GM12878 (cell line): ENCODE measurements at regions not wholly inside any gene's neighbourhood (a gene's known extent, or its start where the extent isn't known, plus 50 kb on each side); places are given as distances from the start of the nearest gene placed in this dataset.

ENCODE experiments used
- ATAC-seq: fragments of 200-7000 bp; cut with Tn5 transposase; 3 replicates; pipeline ENCODE4 v1.9.1; 2020; ENCODE audit warnings: mild to moderate bottlenecking, moderate library complexity
- BruUV-seq: library from RNA; stranded (reverse); fragments of 400-500 nt; replicated peaks from 2 replicates; lab custom pipeline; 2021; lab: Mats Ljungman, UMichigan
- CTCF ChIA-PET: fragments of 300-600 bp; sonication (Branson Sonifier 250); formaldehyde crosslinking; extraction: SDS; loops from one replicate; lab custom pipeline; 2021; ENCODE audit warnings: inconsistent platforms; lab: Yijun Ruan, JAX
- POLR2A ChIA-PET: fragments of 350-600 bp; formaldehyde crosslinking; extraction: SDS; loops from one replicate; lab custom pipeline; 2021; ENCODE audit warnings: inconsistent platforms; lab: Charles Lee
- RAD21 ChIA-PET: fragments of 300-600 bp; sonication (Branson Sonifier 250); formaldehyde crosslinking; loops from one replicate; lab custom pipeline; 2023; ENCODE audit warnings: antibody characterized with exemption; ENCODE audit not compliant: unreplicated experiment; lab: Charles Lee
- SMC1A ChIA-PET: fragments of 300-600 bp; sonication (Branson Sonifier 250); formaldehyde crosslinking; loops from one replicate; lab custom pipeline; 2023; ENCODE audit not compliant: unreplicated experiment, uncharacterized antibody; lab: Charles Lee
- DNase-seq: peaks from one replicate; pipeline ENCODE4 v3.0.0-alpha.2; 2011; ENCODE audit warnings: low read depth, low spot score
- FAIRE-seq: peaks from 3 replicates; lab custom pipeline; 2011; peaks lifted over from hg19 to GRCh38; lab: Jason Lieb, UNC
- H2AFZ ChIP-seq: 2 replicates; pipeline ENCODE4 v1.6.0; 2011; ENCODE audit warnings: low read depth, low read length, control low read depth; ENCODE audit not compliant: control insufficient read depth
- H3K27ac ChIP-seq: 2 replicates; pipeline ENCODE4 v1.5.1; 2011; ENCODE audit warnings: control low read depth; ENCODE audit not compliant: control insufficient read depth, insufficient read depth
- H3K27me3 ChIP-seq, 2 experiments: replicated peaks in 1 of 2; 2 replicates each; pipeline versions ENCODE4 v1.6.0 to v1.6.1; 2011; ENCODE audit warnings: low read length in 1 of 2; ENCODE audit not compliant: control insufficient read depth in 2 of 2, insufficient read depth in 2 of 2
- H3K36me3 ChIP-seq, 2 experiments: 2 replicates each; pipeline ENCODE4 v1.5.1; 2011; ENCODE audit warnings: low read length in 1 of 2; ENCODE audit not compliant: control insufficient read depth in 2 of 2, insufficient read depth in 2 of 2
- H3K4me1 ChIP-seq: 2 replicates; pipeline ENCODE4 v1.6.1; 2011; ENCODE audit warnings: mild to moderate bottlenecking, low read length, moderate library complexity, mixed read lengths; ENCODE audit not compliant: control insufficient read depth, insufficient read depth
- H3K4me2 ChIP-seq: 2 replicates; pipeline ENCODE4 v1.6.0; 2011; ENCODE audit warnings: control low read depth; ENCODE audit not compliant: control insufficient read depth, insufficient read depth
- H3K4me3 ChIP-seq: fragments of 200-600 bp; sonication (generic); 2 replicates; pipeline ENCODE4 v1.5.1; 2016
- H3K79me2 ChIP-seq: 2 replicates; pipeline ENCODE4 v1.6.0; 2011; ENCODE audit warnings: low read length; ENCODE audit not compliant: control insufficient read depth, insufficient read depth
- H3K9ac ChIP-seq: 2 replicates; pipeline ENCODE4 v1.8.0; 2011; ENCODE audit warnings: low read length, control low read depth, mixed read lengths; ENCODE audit not compliant: control insufficient read depth, insufficient read depth
- H3K9me3 ChIP-seq: replicated peaks from 3 replicates; pipeline ENCODE4 v1.5.1; 2011; ENCODE audit warnings: mild to moderate bottlenecking, low read length; ENCODE audit not compliant: control insufficient read depth, insufficient read depth
- H4K20me1 ChIP-seq: 2 replicates; pipeline ENCODE4 v1.6.0; 2011; ENCODE audit not compliant: control insufficient read depth, insufficient read depth
- BACH1 ChIP-seq: fragments of 450-650 bp; IDR thresholded peaks from 2 replicates; pipeline ENCODE4 v1.6.1; 2017; ENCODE audit warnings: mild to moderate bottlenecking, borderline replicate concordance
- CBFB ChIP-seq: IDR thresholded peaks from 2 replicates; pipeline ENCODE4 v1.6.1; 2016; ENCODE audit warnings: antibody characterized with exemption, low read depth
- DPF2 ChIP-seq: fragments of 450-650 bp; IDR thresholded peaks from 2 replicates; pipeline ENCODE4 v1.6.1; 2017; ENCODE audit warnings: mild to moderate bottlenecking
- EGR1 ChIP-seq, 2 experiments: IDR thresholded peaks; 1 replicate in 1 of 2; 2 replicates in 1 of 2; pipeline ENCODE4 v1.6.1; 2011 to 2012; ENCODE audit warnings: low read depth in 2 of 2, low read length in 2 of 2, borderline replicate concordance in 1 of 2, mild to moderate bottlenecking in 1 of 2, moderate library complexity in 1 of 2
- FOXK2 ChIP-seq: fragments of 450-650 bp; IDR thresholded peaks from 2 replicates; pipeline ENCODE4 v1.6.1; 2017; ENCODE audit warnings: mild to moderate bottlenecking, moderate library complexity
- IKZF1 ChIP-seq: fragments of 450-650 bp; conservative IDR thresholded peaks from 2 replicates; pipeline ENCODE4 v1.6.1; 2017; ENCODE audit warnings: antibody characterized with exemption, mild to moderate bottlenecking
- PML ChIP-seq: IDR thresholded peaks from 2 replicates; pipeline ENCODE4 v1.6.1; 2012; ENCODE audit warnings: low read length, inconsistent platforms
- RB1 ChIP-seq: fragments of 450-650 bp; formaldehyde crosslinking; IDR thresholded peaks from 2 replicates; pipeline ENCODE4 v1.6.1; 2017; ENCODE audit warnings: mild to moderate bottlenecking, borderline replicate concordance
- SMAD5 ChIP-seq: IDR thresholded peaks from 2 replicates; pipeline ENCODE4 v1.6.1; 2016; ENCODE audit warnings: antibody characterized with exemption, low read depth
- WGBS: methylation state at CpG from one replicate; pipeline ENCODE4 v1.1.6; 2016; ENCODE audit warnings: low lambda C conversion rate; ENCODE audit not compliant: insufficient replicate concordance, insufficient coverage; ENCODE audit errors: missing lambda C conversion rate; 5-methylcytosine and 5-hydroxymethylcytosine counted together
- in situ Hi-C: fragments of 300-500 bp; cut with MboI; formaldehyde crosslinking; loops from 9 replicates; pipeline ENCODE4 v1.14.3; 2018; ENCODE audit warnings: mixed read lengths
- intact Hi-C: fragments of 100-400 bp; cut with micrococcal nuclease; formaldehyde crosslinking; loops from one replicate; pipeline ENCODE4 v1.14.2; 2022; ENCODE audit not compliant: unreplicated experiment
- TF ChIP-seq, protein P1 (sequence below): fragments of 450-650 bp; IDR thresholded peaks from 2 replicates; pipeline ENCODE4 v1.6.1; 2017; ENCODE audit warnings: borderline replicate concordance
- TF ChIP-seq, protein P2 (sequence below): fragments of 450-650 bp; conservative IDR thresholded peaks from 2 replicates; pipeline ENCODE4 v1.6.1; 2017; ENCODE audit warnings: mild to moderate bottlenecking, moderate library complexity
- TF ChIP-seq, protein P3 (sequence below): IDR thresholded peaks from 2 replicates; pipeline ENCODE4 v1.6.1; 2011; ENCODE audit warnings: borderline replicate concordance, low read depth, mild to moderate bottlenecking, moderate library complexity, low read length; ENCODE audit not compliant: insufficient read depth, poor library complexity, severe bottlenecking
- TF ChIP-seq, protein P4 (sequence below): fragments of 450-650 bp; formaldehyde crosslinking; IDR thresholded peaks from 2 replicates; pipeline ENCODE4 v1.5.0; 2022; ENCODE audit warnings: mild to moderate bottlenecking, missing genetic modification characterization
- TF ChIP-seq, protein P5 (sequence below): fragments of 150-350 bp; IDR thresholded peaks from 2 replicates; pipeline ENCODE4 v1.6.1; 2014; ENCODE audit warnings: mild to moderate bottlenecking, low read depth, low read length

DNA sequence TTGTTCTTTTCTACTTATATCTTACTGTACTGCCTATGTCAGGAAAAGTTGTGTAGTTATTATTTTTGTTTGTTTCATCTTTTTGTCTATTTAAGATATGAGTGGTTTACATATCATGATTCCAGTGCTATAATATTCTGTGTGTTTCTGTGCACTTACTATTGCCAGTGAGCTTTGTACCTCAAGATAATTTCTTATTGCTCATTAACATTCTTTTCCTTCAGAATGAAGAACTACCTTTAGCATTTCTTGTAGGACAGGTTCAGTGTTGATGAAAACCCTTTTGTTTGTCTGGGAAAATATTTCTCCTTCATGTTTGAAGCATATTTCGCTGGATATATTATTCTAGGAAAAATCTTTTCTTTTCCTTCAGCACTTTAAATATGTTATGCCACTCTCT lies 452.7 kb upstream of the FAT3 start:
- no peaks in the 10 kb centered on the region for H3K36me3 ChIP-seq
- TF ChIP-seq DPF2 (no peak), EGR1 (IDR thresholded peaks at IDR 0.05; ENCODE audit: borderline replicate concordance in 1 of 2, low read depth in 2 of 2, low read length in 2 of 2) (no peak), RB1 (no peak), IKZF1 (no peak), BACH1 (no peak), CBFB (no peak), SMAD5 (no peak), FOXK2 (no peak), PML (no peak)
- TF ChIP-seq, protein P1, sequence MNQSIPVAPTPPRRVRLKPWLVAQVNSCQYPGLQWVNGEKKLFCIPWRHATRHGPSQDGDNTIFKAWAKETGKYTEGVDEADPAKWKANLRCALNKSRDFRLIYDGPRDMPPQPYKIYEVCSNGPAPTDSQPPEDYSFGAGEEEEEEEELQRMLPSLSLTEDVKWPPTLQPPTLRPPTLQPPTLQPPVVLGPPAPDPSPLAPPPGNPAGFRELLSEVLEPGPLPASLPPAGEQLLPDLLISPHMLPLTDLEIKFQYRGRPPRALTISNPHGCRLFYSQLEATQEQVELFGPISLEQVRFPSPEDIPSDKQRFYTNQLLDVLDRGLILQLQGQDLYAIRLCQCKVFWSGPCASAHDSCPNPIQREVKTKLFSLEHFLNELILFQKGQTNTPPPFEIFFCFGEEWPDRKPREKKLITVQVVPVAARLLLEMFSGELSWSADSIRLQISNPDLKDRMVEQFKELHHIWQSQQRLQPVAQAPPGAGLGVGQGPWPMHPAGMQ, result no peak
- TF ChIP-seq, protein P2, sequence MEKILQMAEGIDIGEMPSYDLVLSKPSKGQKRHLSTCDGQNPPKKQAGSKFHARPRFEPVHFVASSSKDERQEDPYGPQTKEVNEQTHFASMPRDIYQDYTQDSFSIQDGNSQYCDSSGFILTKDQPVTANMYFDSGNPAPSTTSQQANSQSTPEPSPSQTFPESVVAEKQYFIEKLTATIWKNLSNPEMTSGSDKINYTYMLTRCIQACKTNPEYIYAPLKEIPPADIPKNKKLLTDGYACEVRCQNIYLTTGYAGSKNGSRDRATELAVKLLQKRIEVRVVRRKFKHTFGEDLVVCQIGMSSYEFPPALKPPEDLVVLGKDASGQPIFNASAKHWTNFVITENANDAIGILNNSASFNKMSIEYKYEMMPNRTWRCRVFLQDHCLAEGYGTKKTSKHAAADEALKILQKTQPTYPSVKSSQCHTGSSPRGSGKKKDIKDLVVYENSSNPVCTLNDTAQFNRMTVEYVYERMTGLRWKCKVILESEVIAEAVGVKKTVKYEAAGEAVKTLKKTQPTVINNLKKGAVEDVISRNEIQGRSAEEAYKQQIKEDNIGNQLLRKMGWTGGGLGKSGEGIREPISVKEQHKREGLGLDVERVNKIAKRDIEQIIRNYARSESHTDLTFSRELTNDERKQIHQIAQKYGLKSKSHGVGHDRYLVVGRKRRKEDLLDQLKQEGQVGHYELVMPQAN, result no peak
- TF ChIP-seq, protein P3, sequence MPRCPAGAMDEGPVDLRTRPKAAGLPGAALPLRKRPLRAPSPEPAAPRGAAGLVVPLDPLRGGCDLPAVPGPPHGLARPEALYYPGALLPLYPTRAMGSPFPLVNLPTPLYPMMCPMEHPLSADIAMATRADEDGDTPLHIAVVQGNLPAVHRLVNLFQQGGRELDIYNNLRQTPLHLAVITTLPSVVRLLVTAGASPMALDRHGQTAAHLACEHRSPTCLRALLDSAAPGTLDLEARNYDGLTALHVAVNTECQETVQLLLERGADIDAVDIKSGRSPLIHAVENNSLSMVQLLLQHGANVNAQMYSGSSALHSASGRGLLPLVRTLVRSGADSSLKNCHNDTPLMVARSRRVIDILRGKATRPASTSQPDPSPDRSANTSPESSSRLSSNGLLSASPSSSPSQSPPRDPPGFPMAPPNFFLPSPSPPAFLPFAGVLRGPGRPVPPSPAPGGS, result no peak
- TF ChIP-seq, protein P4, sequence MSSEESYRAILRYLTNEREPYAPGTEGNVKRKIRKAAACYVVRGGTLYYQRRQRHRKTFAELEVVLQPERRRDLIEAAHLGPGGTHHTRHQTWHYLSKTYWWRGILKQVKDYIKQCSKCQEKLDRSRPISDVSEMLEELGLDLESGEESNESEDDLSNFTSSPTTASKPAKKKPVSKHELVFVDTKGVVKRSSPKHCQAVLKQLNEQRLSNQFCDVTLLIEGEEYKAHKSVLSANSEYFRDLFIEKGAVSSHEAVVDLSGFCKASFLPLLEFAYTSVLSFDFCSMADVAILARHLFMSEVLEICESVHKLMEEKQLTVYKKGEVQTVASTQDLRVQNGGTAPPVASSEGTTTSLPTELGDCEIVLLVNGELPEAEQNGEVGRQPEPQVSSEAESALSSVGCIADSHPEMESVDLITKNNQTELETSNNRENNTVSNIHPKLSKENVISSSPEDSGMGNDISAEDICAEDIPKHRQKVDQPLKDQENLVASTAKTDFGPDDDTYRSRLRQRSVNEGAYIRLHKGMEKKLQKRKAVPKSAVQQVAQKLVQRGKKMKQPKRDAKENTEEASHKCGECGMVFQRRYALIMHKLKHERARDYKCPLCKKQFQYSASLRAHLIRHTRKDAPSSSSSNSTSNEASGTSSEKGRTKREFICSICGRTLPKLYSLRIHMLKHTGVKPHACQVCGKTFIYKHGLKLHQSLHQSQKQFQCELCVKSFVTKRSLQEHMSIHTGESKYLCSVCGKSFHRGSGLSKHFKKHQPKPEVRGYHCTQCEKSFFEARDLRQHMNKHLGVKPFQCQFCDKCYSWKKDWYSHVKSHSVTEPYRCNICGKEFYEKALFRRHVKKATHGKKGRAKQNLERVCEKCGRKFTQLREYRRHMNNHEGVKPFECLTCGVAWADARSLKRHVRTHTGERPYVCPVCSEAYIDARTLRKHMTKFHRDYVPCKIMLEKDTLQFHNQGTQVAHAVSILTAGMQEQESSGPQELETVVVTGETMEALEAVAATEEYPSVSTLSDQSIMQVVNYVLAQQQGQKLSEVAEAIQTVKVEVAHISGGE (CRISPR knock-in tag), result no peak
- TF ChIP-seq, protein P5, sequence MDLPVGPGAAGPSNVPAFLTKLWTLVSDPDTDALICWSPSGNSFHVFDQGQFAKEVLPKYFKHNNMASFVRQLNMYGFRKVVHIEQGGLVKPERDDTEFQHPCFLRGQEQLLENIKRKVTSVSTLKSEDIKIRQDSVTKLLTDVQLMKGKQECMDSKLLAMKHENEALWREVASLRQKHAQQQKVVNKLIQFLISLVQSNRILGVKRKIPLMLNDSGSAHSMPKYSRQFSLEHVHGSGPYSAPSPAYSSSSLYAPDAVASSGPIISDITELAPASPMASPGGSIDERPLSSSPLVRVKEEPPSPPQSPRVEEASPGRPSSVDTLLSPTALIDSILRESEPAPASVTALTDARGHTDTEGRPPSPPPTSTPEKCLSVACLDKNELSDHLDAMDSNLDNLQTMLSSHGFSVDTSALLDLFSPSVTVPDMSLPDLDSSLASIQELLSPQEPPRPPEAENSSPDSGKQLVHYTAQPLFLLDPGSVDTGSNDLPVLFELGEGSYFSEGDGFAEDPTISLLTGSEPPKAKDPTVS, result no peak
- 0% methylated on average over 1 of the region's 1 CpG for WGBS
- ChIA-PET CTCF (no interaction called here), POLR2A (no interaction called here), SMC1A (no interaction called here), RAD21 (no interaction called here)
- no peaks in the 10 kb centered on the region for H3K4me1 ChIP-seq
- H3K27ac ChIP-seq, result no peak overlapping the region
- no peak overlapping the region for H3K4me3 ChIP-seq
- no peak overlapping the region for H2AFZ ChIP-seq
- H3K79me2 ChIP-seq, result no peaks in the 10 kb centered on the region
- no peaks in the 10 kb centered on the region for H4K20me1 ChIP-seq
- FAIRE-seq (no peak), ATAC-seq (no peak), DNase-seq (no peak)
- H3K9me3 ChIP-seq, result no peaks in the 10 kb centered on the region
- H3K9ac ChIP-seq, result no peak overlapping the region
- in situ Hi-C loops (no loop called here), intact Hi-C loops (no loop called here)
- no TSS peak for BruUV-seq
- H3K4me2 ChIP-seq, result no peak overlapping the region
- H3K27me3 ChIP-seq, result no peaks in the 10 kb centered on the region
